ENCODE measurements at regions not wholly inside any gene's neighbourhood (a gene's known extent, or its start where the extent isn't known, plus 50 kb on each side); places are given as distances from the start of the nearest gene placed in this dataset.

- TF ChIP-seq E2F4 (CRISPR knock-in tag; IDR thresholded peaks at IDR 0.05; ENCODE audit: borderline replicate concordance, low read depth) (no peak), USF1 (CRISPR knock-in tag; IDR thresholded peaks at IDR 0.05) (no peak), PREB (CRISPR knock-in tag; IDR thresholded peaks at IDR 0.05; ENCODE audit: borderline replicate concordance) (no peak), NR3C1 (CRISPR knock-in tag; conservative IDR thresholded peaks at IDR 0.05; ENCODE audit: low read depth) (no peak)
These were observed 115.2 kb upstream of the NCOR2 start (continued) for GRCh38 chr12:124682425-124683151.

GRCh38 chr12:124681779-124682391, 114.5 kb upstream of the NCOR2 start:
- Mint-ChIP-seq H3K4me3 (no peak overlapping the region), H3K27me3 (ENCODE audit: low read depth) (no peaks in the 10 kb centered on the region), H3K4me1 (peaks cover 34% of the 10 kb centered on the region), H3K27ac (peak overlapping the region; percentile 83; the same call in 1 of the 2 replicates), H3K9me3 (no peaks in the 10 kb centered on the region), H3K36me3 (no peaks in the 10 kb centered on the region)
- POLR2A ChIA-PET = interaction anchor here (0.7 kb wide), 1 partner anchor 12 kb away, joined by 6 read pairs; no protein-coding TSS in a partner anchor
- ATAC-seq (no peak), DNase-seq (ENCODE audit: low spot score) (no peak)
- CTCF ChIA-PET = interaction anchor here (1.3 to 2.3 kb wide), 3 partner anchors 17 to 115 kb away, joined by 3 to 5 read pairs (median 5); no protein-coding TSS in a partner anchor
- TF ChIP-seq ZNF512 (CRISPR knock-in tag; IDR thresholded peaks at IDR 0.05; ENCODE audit: borderline replicate concordance) = no peak
- no peak for TF ChIP-seq TCF7 (CRISPR knock-in tag; IDR thresholded peaks at IDR 0.05; ENCODE audit: low read depth)
- no peak for TF ChIP-seq CTCF (IDR thresholded peaks at IDR 0.05)
- no peak for TF ChIP-seq CREM (CRISPR knock-in tag; IDR thresholded peaks at IDR 0.05)
- TF ChIP-seq GTF2I (CRISPR knock-in tag; conservative IDR thresholded peaks at IDR 0.05) = no peak
- no peak for TF ChIP-seq ZNF121 (CRISPR knock-in tag; IDR thresholded peaks at IDR 0.05)
- TF ChIP-seq MYBL2 (CRISPR knock-in tag; IDR thresholded peaks at IDR 0.05) = no peak
- no peak for TF ChIP-seq SOX15 (CRISPR knock-in tag; IDR thresholded peaks at IDR 0.05)
- TF ChIP-seq ZNF219 (CRISPR knock-in tag; IDR thresholded peaks at IDR 0.05; ENCODE audit: borderline replicate concordance) = no peak
- TF ChIP-seq SMAD4 (CRISPR knock-in tag; IDR thresholded peaks at IDR 0.05) = no peak
- TF ChIP-seq E2F5 (CRISPR knock-in tag; IDR thresholded peaks at IDR 0.05) = no peak
- no peak for TF ChIP-seq CREB1 (CRISPR knock-in tag; IDR thresholded peaks at IDR 0.05)
- no peak for TF ChIP-seq SMAD3 (CRISPR knock-in tag; IDR thresholded peaks at IDR 0.05; ENCODE audit: borderline replicate concordance)
- no peak for TF ChIP-seq IRF2 (CRISPR knock-in tag; IDR thresholded peaks at IDR 0.05; ENCODE audit: borderline replicate concordance, low read depth)
- no peak for TF ChIP-seq ERG (CRISPR knock-in tag; IDR thresholded peaks at IDR 0.05)
- TF ChIP-seq ARID4B (CRISPR knock-in tag; IDR thresholded peaks at IDR 0.05; ENCODE audit: borderline replicate concordance) = no peak
- no peak for TF ChIP-seq TEAD1 (CRISPR knock-in tag; IDR thresholded peaks at IDR 0.05)
- no peak for TF ChIP-seq TP53 (CRISPR knock-in tag; IDR thresholded peaks at IDR 0.05)

All from WTC11 (cell line).